GM21576 (cell line): ENCODE measurements at regions not wholly inside any gene's neighbourhood (a gene's known extent, or its start where the extent isn't known, plus 50 kb on each side); places are given as distances from the start of the nearest gene placed in this dataset.

ENCODE experiments used
- ATAC-seq: cut with Tn5 transposase; IDR thresholded peaks from one replicate; pipeline ENCODE4 v1.9.1; 2021; ENCODE audit warnings: mild to moderate bottlenecking, moderate library complexity; ENCODE audit not compliant: unreplicated experiment

- ATAC-seq = no peak
Observed at GRCh38 chr1:239870194-239870593, 221.5 kb upstream of the FMN2 start.

GRCh38 chr1:239872626-239873025, 219.1 kb upstream of the FMN2 start:
- no peak for ATAC-seq

GRCh38 chr1:239874831-239875230, 216.9 kb upstream of the FMN2 start:
- no peak for ATAC-seq

DNA sequence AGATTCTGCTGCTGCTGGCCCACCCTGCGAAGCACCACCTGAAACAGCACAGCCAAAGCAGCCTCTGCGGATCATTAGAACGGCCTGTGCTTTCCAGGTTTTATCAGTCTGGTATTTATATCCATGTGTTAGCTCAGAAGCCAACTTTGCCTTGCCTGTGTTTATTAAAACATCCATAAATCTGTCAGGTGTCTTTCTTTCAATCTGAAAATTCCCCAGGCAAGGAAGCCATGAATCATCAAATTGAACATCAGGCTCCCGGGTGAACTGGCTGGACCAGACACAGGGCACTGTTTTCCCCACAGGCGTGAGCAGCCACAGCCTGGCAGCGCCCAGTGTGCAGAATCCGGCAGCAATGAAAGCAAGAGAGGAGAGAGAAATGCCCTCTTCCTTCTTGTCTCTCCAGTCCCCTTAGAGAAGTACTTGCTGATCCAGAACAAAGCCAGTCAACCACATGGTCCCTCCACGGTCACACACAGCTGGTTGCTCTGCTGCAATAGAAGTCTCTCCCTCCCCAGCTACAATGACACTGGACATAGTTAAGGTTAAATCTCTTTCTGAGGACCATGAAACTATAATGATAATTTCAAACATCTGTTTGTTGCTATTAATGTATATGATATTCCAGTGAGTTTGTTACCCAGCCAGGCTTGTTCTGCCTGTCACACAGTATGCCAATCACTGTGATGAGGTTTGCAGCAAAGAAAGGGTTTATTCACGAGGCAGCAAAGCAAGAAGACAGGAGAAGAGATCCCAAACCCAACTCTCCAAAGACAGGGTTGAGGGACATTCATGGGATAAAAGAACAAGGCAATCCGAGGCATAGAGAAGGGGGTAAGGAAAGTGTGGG, 212.1 kb upstream of the FMN2 start:
- no peak for ATAC-seq

GRCh38 chr1:239882967-239883366, 208.7 kb upstream of the FMN2 start:
- ATAC-seq = no peak

GRCh38 chr1:239884796-239885195, 206.9 kb upstream of the FMN2 start:
- ATAC-seq = no peak

- ATAC-seq = no peak
Observed at GRCh38 chr1:239886266-239886665, 205.4 kb upstream of the FMN2 start.

DNA sequence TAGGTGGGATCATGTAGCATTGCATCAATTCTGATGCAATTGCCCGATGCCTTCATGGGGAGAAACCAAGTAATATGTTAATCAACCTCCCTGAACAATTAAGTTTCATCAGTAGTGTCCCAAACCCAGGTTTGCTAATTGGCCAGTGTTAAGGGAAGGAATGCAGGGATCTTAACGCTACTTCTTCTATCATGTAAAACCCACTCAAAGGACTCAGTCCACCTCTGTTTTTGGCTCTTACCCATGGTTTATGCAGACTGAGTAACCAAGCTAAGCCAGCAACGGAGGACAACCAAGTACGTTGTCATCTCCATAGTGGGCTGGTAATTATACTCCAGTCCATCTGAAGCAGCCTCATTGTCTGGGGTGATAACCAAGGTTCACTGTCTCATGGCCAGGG, 203.0 kb upstream of the FMN2 start:
- no peak for ATAC-seq

DNA sequence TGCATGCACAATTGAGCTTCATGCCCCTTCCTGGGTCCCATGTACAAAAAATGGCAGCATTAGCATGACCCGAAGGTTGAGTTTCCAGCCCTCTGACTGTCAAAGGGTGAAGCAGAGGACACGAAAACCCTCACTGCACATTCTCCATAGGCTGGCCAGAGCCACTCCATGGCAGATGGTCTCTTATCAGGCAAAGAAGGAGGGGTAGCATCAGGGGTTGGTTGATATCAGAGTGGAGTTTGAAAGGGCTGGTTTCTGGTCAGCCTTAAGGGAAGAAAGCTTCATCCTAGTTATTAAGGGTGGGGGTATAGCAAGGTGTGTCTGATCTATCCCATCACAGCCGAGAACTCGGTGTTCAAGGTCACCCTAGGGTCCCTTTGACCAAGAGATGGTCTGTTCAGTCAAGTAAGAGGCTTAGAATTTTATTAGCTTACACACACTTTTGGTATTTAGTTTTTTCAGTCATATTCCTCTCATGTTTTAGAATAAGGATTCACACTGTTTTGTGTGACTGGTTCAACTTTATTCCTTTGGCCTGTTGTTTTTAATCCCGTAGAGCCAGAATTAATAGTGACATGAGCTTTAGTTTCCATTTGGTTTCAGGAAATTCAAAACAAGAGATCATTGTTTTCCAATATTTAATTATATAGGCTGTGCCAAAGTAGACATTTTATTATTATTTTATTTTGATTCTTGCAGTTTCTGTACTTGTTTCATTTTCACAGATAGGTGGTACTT, 199.9 kb upstream of the FMN2 start:
- ATAC-seq = no peak

DNA sequence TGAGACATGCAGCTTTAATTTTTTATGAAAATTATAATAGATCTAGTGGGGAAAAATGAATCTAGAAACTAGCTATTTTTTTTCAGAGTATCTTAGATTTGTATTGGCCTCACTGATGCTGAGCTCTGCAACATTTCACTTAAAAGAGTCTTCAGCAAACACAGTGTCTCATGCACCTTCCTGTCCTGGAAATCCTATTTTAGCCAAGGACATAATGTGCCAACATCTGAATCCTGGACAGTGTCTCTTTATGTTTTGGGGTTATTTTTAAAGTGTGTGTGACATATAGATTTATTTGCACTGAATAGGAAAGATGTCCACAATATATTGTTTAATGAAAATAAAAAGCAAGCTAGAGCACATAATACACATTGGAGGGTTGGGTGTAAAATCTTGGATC, 199.1 kb upstream of the FMN2 start:
- ATAC-seq = no peak

DNA sequence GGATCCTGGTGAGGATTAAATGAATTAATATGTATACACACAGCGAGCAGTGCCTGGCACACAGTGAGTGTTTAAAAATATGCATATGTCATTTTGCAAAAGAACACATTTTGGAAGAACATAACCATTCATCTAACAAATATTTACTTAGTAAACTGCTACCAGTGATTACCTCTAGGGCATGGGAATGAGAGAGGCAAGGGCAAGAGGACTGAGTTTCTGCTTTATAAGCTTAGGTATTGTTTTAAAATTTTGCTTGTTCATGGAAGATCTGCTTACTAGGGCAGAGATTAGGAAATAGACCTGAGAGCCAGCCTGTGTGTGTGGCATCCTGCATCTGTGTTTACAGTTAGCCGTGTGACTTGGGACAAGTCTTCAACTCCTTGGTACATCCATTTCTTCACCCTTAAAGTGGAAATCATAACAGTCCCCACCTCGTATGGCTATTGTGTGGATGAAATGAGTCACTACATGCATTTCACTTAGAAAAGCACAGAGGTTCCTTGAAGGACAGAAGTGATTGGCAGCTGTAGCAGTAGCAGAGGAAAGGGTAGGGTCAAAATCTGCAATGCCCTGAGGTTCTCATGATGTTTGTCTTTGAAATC, 198.5 kb upstream of the FMN2 start:
- no peak for ATAC-seq

DNA sequence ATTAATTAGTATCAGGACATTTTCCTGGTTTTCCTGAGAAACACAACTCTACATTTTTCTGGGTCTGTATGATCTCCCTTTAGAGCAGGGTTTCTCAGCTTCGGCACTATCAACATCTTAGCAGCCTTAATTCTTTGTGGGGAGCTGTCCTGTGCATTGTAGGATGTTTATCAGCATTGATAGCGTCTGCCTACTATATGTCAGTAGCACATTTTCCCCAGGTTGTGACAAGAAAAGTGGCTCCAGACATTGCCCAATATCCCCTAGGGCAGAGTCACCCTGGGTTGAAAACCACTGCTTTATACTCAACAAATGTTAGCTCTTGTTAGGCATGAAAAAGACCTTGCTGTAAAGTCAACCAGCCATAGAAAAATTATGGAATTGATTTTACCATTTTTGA, 195.1 kb upstream of the FMN2 start:
- ATAC-seq = no peak

DNA sequence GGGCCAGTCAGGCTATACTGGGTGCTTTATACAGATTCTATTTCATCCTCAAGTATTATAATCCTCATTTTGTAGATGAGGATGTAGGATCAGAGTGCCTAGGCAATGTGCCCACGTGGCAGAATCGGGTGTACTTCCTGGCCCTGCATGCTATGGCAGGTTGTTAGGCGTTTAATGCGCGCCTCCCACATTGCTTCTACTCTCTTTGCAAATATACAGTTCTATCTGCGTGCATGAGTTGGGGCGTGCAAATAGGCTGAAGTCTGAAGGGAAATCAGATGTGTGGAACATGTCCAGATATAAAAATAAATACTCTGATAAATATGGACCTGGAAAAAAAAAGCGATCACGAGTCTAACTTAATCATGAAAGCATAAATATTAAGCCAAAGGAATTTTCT, 194.7 kb upstream of the FMN2 start:
- no peak for ATAC-seq

DNA sequence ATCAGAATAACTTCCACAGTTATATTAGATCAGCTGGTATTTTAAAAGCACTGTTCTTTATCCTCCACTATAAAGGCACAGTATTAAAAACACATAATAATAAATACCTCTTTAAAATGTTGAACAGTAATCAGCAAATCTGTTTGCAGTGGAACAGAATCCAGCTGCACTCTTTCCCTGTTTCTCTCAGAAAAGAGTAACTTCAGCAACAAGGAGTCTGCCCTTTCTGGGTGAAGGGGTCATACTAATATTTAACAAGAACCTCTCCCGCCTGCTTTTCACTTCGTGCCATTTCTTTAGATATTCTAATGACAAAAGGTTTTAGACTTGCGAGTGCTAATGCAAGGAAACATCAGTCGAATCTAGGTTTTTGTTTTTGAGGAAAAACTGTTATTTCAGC, 194.2 kb upstream of the FMN2 start:
- no peak for ATAC-seq

DNA sequence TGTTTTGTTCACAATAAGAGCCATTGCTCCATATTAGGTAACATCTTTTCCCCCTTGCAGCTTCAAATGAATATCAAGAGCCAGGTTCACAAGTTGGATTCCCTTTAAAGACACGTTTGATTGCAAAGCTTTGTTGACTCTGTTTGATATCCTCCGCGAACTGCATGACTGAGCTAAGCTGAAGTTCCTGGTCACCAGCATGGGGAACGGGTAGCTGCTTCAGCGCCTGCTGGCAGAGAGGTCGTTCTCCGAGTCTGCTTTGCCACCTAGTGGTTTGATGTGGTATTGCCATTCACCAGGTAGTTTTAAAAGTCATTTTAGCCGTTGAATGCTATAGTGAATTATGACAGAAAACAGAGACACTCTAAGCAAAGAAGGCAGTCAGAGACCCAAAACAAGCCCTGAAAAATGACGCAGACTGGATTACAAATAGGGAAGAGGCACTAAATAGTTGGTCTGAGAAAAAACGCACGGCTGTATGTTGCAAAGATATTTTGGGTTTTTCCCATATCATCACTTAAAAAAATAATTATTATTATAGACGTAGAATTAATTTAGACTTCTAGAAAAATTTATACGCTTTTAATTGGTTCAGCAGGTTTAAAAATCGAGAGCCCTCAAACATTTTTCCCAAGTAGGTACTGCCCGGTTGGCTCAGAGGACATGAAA, 193.5 kb upstream of the FMN2 start:
- peak; percentile 94 for ATAC-seq

- no peak for ATAC-seq
Observed at GRCh38 chr1:239899747-239900146, 191.9 kb upstream of the FMN2 start.

DNA sequence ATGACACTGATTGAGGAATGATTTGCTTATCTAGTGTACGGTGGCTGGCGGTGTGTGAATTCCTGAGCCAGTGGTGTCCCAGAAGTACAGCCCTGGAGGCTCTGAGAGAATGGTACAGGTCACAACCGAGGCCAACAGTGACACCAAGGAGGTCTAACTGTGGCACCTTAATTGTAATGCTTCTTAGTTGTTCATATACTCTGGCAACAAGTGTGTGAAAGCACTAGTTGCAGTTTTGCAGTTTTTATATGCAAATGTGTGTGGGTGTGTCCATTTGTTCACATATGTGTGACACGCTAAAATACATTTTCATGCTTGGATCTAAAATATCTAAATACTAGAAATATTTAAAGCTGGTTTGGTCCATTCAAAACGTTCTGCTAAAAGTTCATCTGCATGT, 185.3 kb upstream of the FMN2 start:
- no peak for ATAC-seq

GRCh38 chr1:239909898-239910297, 181.8 kb upstream of the FMN2 start:
- ATAC-seq = no peak

- ATAC-seq = no peak
Observed at GRCh38 chr1:239912471-239912870, 179.2 kb upstream of the FMN2 start.

DNA sequence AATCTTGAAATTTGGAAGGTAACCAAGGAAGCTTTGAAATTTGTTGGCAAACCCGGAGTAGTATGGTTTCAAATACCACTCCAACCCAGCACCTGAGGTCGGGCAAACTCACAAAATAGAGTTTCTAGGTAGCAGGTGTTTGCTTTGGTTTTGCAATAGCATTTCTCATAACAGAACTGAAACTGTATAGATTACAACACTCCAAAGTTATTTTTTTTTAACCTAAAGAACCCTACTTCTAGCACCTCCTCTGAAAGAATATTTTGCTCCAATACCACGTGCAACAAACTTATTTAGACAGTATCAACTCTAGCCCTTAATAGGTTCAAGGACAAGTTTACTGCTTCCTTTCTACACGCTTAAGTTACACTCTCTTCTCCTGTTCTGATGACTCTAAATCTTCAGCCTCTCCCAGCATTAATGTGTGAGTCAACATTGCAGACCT, 178.5 kb upstream of the FMN2 start:
- ATAC-seq = no peak

DNA sequence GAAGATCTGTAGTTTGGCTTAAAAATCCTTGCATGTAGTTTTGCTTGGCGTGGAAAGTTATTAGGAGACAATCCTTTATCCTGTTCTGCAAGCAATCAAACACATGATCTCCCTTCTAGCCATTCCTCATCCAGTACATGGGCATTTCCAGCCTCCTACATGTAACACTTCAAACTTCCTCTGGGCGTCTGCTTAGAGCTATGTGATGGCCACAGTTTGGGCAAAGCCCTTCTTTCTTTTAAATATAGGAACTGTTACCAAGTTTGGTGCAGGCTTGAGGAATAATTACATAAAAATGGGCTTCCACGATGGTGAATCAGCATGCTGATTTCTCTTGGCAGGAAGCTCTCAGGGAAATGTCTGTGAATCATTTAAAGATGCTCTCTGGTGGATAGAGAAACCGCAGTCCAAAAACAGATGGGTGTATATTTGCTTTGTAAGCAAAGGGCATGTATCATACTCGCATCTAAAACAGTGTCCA, 176.9 kb upstream of the FMN2 start:
- ATAC-seq = no peak
